ENCODE measurements at regions not wholly inside any gene's neighbourhood (a gene's known extent, or its start where the extent isn't known, plus 50 kb on each side); places are given as distances from the start of the nearest gene placed in this dataset.

DNA sequence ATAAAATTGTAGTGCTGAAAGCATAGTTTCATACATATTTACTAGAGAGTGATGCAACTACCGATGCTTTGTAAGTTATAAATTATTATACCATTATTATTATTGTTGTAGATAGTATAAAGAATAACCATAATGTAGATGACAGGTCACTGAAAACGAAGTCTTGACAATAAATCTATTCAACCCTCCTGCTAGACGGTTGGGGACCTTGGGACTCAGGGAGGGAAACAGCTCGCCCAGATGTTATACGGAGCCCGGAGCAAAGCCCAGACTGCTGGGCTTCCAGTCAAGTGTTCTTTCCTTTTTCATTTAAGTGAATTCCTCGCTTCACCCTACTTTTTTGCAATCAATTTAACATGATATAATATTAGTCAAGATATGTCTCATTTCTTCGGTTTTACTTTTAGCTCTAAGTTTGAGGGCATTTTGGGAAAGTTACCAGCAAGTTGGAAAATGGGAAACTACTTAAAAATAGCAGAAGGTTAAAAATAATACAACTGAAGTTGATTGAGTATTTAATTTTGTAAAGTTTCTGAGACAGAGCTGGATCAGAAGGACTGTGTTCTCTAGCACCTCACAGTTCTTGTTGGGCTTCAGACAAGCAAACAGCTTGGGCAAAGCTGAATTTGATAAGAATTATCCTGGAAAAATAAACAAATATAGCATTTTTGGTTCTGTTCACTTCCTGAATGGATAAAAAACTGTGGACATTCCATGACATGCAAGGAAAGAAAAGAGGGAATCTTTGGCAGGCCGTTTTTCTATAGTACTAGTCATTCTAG, 173.4 kb upstream of the TP63 start:
- TF ChIP-seq POLR2A (IDR thresholded peaks at IDR 0.05) (no peak), POLR2AphosphoS5 (IDR thresholded peaks at IDR 0.05) (no peak), EP300 (IDR thresholded peaks at IDR 0.05) (no peak)
- TF ChIP-seq, protein P1, sequence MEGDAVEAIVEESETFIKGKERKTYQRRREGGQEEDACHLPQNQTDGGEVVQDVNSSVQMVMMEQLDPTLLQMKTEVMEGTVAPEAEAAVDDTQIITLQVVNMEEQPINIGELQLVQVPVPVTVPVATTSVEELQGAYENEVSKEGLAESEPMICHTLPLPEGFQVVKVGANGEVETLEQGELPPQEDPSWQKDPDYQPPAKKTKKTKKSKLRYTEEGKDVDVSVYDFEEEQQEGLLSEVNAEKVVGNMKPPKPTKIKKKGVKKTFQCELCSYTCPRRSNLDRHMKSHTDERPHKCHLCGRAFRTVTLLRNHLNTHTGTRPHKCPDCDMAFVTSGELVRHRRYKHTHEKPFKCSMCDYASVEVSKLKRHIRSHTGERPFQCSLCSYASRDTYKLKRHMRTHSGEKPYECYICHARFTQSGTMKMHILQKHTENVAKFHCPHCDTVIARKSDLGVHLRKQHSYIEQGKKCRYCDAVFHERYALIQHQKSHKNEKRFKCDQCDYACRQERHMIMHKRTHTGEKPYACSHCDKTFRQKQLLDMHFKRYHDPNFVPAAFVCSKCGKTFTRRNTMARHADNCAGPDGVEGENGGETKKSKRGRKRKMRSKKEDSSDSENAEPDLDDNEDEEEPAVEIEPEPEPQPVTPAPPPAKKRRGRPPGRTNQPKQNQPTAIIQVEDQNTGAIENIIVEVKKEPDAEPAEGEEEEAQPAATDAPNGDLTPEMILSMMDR (IDR thresholded peaks at IDR 0.05) = no peak

Measured in gastroesophageal sphincter (tissue), 3 donors.